Activated T-cell treated with anti-CD3 and anti-CD28 coated beads, Interleukin-2, amount 50 U/mL, for 4 hours (primary cell): ENCODE measurements at regions not wholly inside any gene's neighbourhood (a gene's known extent, or its start where the extent isn't known, plus 50 kb on each side); places are given as distances from the start of the nearest gene placed in this dataset.

Source experiments
- ATAC-seq, 2 donors: fragments of 200-7000 bp; cut with Tn5 transposase; one replicate each; pipeline ENCODE4 v1.10.0; 2021
- DNase-seq: peaks from one replicate; pipeline ENCODE4 v3.0.0-alpha.2; 2020
- H3K27me3 Mint-ChIP-seq: one replicate; pipeline ENCODE4 v1.8.0; 2021; ENCODE audit warnings: low read depth, mixed read lengths
- H3K36me3 Mint-ChIP-seq: one replicate; pipeline ENCODE4 v1.8.0; 2022; ENCODE audit warnings: mixed read lengths; ENCODE audit not compliant: insufficient read depth
- H3K4me1 Mint-ChIP-seq: one replicate; pipeline ENCODE4 v1.8.0; 2021; ENCODE audit warnings: low read depth, mixed read lengths
- H3K4me3 Mint-ChIP-seq: one replicate; pipeline ENCODE4 v1.8.0; 2021; ENCODE audit warnings: mild to moderate bottlenecking, moderate library complexity, mixed read lengths
- H3K9me3 Mint-ChIP-seq: one replicate; pipeline ENCODE4 v1.8.0; 2021; ENCODE audit warnings: mixed read lengths

- peaks cover 9% of the 10 kb centered on the region for H3K9me3 Mint-ChIP-seq
- H3K36me3 Mint-ChIP-seq = no peaks in the 10 kb centered on the region
- peaks cover 20% of the 10 kb centered on the region for H3K27me3 Mint-ChIP-seq
- no peak overlapping the region for H3K4me3 Mint-ChIP-seq
- no peak for DNase-seq
- no peak for ATAC-seq
- H3K4me1 Mint-ChIP-seq = no peaks in the 10 kb centered on the region
Observed at GRCh38 chr11:116654526-116654925, 118.3 kb downstream of the BUD13 start.

DNA sequence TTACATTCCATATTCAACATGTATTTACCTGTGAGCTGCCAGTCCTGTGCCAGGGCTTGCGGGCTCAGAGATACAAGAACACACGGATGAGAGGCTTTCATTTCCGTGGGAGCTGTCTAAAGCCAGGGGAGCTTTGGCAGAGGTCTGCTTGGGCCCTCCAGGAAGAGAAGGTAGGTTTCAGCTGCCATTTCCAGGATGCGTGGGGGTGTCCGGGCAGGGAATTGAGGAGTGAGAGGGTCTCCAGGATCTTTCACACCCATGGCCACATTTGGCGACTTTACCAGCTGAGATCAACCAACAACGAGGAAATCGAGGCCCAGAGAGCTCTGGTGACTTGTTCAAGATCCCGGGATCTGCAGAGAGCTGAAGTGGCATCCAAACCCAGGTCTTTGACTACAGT, 119.6 kb downstream of the BUD13 start:
- ATAC-seq = no peak
- H3K36me3 Mint-ChIP-seq = no peaks in the 10 kb centered on the region
- no peak overlapping the region for H3K4me3 Mint-ChIP-seq
- no peak for DNase-seq
- H3K27me3 Mint-ChIP-seq = peaks cover 8% of the 10 kb centered on the region
- no peaks in the 10 kb centered on the region for H3K4me1 Mint-ChIP-seq
- peaks cover 9% of the 10 kb centered on the region for H3K9me3 Mint-ChIP-seq

GRCh38 chr11:116651737-116652237, 121.0 kb downstream of the BUD13 start:
- peaks cover 3% of the 10 kb centered on the region for H3K27me3 Mint-ChIP-seq
- H3K9me3 Mint-ChIP-seq = peaks cover 9% of the 10 kb centered on the region
- no peak overlapping the region for H3K4me3 Mint-ChIP-seq
- DNase-seq (no peak), ATAC-seq (no peak)
- no peaks in the 10 kb centered on the region for H3K4me1 Mint-ChIP-seq
- no peaks in the 10 kb centered on the region for H3K36me3 Mint-ChIP-seq

DNA sequence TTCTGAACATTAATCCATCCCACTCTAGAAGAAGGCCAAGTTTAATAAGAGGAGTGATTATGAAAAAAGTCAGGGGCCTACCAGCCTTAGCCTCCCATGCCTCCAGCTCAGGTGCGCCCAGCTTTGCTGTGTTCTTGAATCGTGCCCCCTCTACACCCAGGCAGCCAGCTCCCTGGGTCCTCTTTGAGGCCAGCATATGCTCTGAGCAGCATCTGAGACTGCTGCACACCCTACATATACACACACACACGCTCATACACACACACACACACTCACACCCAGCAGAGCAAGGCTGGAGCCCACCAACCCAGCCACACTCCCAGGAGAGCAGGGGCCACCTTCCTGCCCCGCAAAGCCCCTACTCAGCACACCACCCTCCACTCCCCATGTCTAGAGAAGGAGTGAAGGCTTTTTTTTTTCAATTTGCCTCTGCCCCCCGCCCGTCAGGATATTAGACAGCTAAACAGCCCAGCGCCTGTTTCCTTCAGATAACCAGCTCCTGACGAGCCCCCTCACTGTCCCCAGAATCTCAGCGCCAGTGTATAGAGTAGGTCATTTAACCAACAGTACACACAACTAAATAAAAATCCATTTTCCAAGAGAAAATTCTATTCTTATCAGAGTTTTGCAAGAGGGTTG, 121.6 kb downstream of the BUD13 start:
- no peak for ATAC-seq
- Mint-ChIP-seq H3K27me3 (peaks cover 3% of the 10 kb centered on the region), H3K9me3 (peaks cover 9% of the 10 kb centered on the region), H3K4me3 (no peak overlapping the region), H3K4me1 (no peaks in the 10 kb centered on the region), H3K36me3 (no peaks in the 10 kb centered on the region)
- no peak for DNase-seq

GRCh38 chr11:116650052-116650451, 122.7 kb downstream of the BUD13 start:
- no peaks in the 10 kb centered on the region for H3K4me1 Mint-ChIP-seq
- ATAC-seq = no peak
- no peak overlapping the region for H3K4me3 Mint-ChIP-seq
- no peaks in the 10 kb centered on the region for H3K36me3 Mint-ChIP-seq
- DNase-seq = no peak
- peaks cover 3% of the 10 kb centered on the region for H3K27me3 Mint-ChIP-seq
- peaks cover 4% of the 10 kb centered on the region for H3K9me3 Mint-ChIP-seq

DNA sequence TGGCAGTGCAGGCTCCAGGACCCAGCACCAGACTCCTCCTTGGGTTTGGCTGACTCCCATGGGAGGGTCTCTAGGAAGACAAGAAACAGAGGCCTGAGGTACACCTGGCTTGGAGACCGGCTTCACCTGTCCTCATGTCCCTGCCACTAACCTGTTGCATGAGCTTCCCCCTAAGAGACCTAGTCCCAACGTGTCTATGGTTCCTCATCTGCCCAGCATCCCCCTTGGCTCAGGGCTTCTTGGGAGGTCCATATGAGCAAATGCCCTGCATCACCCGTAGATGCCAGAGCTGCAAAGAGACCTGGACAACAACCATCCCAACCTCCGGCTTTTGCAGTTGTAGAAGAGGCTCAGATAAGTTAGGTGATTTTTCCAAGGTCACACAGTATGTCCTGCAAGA, 123.5 kb downstream of the BUD13 start:
- Mint-ChIP-seq H3K27me3 (peaks cover 3% of the 10 kb centered on the region), H3K4me1 (no peaks in the 10 kb centered on the region), H3K4me3 (no peak overlapping the region), H3K36me3 (no peaks in the 10 kb centered on the region), H3K9me3 (no peaks in the 10 kb centered on the region)
- DNase-seq (no peak), ATAC-seq (no peak)

DNA sequence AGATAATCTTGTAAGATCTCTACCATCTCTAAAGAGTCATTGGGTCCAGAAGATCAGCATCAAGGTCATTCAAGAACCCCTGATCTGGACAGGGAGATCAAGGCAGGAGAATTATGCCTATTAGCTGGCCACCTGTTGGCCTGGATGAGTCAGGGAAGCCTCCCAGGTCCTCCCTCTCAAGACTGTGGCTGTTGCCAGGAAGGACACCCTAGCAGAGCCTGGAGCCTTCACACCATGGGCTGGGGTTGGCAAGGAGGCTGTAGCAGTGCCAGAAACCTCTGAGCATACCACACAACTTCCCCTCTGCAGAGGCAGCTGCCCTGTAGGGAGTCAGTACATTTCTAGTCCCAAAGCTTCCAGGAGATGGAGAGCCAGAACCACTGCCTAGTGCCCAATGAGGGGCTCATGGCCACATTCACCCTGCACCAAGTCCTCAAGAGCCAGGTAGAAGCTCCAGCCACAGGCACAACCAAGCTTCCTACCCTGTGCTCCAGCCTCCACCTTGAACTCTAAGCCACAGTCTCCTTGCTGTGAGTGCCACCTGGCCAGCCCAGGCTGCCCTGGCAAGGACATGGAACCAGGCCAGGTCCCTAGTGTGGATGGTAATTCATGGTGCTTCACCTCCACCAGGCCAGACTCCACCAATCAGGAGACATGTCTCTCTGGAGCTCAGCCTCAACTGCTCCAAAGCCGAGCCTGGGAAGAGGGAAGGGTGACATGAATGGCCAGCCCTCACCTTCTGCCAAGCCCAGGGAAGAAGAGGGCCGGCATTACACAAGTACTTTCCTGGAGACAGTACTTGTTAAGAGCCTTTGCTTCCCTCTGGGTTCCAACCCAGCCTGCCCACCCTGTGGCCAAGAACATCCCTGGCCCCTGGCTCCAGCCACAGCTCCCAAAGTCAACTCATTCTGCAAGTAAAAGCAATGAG, 124.3 kb downstream of the BUD13 start:
- Mint-ChIP-seq H3K9me3 (no peaks in the 10 kb centered on the region), H3K4me3 (no peak overlapping the region), H3K27me3 (peaks cover 8% of the 10 kb centered on the region), H3K36me3 (no peaks in the 10 kb centered on the region), H3K4me1 (no peaks in the 10 kb centered on the region)
- no peak for DNase-seq
- ATAC-seq = no peak

- Mint-ChIP-seq H3K4me1 (no peaks in the 10 kb centered on the region), H3K27me3 (peaks cover 5% of the 10 kb centered on the region), H3K36me3 (no peaks in the 10 kb centered on the region), H3K4me3 (no peak overlapping the region), H3K9me3 (no peaks in the 10 kb centered on the region)
- ATAC-seq (no peak), DNase-seq (no peak)
Observed at GRCh38 chr11:116647305-116648080, 125.3 kb downstream of the BUD13 start.

GRCh38 chr11:116646191-116646590, 126.6 kb downstream of the BUD13 start:
- no peaks in the 10 kb centered on the region for H3K4me1 Mint-ChIP-seq
- ATAC-seq = no peak
- no peak for DNase-seq
- no peaks in the 10 kb centered on the region for H3K36me3 Mint-ChIP-seq
- H3K9me3 Mint-ChIP-seq = no peaks in the 10 kb centered on the region
- H3K27me3 Mint-ChIP-seq = peaks cover 8% of the 10 kb centered on the region
- no peak overlapping the region for H3K4me3 Mint-ChIP-seq

GRCh38 chr11:116644941-116645305, 127.9 kb downstream of the BUD13 start:
- no peaks in the 10 kb centered on the region for H3K4me1 Mint-ChIP-seq
- DNase-seq (no peak), ATAC-seq (no peak)
- peaks cover 8% of the 10 kb centered on the region for H3K27me3 Mint-ChIP-seq
- no peaks in the 10 kb centered on the region for H3K9me3 Mint-ChIP-seq
- no peak overlapping the region for H3K4me3 Mint-ChIP-seq
- no peaks in the 10 kb centered on the region for H3K36me3 Mint-ChIP-seq

- ATAC-seq (no peak), DNase-seq (no peak)
- no peaks in the 10 kb centered on the region for H3K4me1 Mint-ChIP-seq
- no peaks in the 10 kb centered on the region for H3K9me3 Mint-ChIP-seq
- no peak overlapping the region for H3K4me3 Mint-ChIP-seq
- H3K36me3 Mint-ChIP-seq = no peaks in the 10 kb centered on the region
- H3K27me3 Mint-ChIP-seq = peaks cover 8% of the 10 kb centered on the region
Observed at GRCh38 chr11:116644201-116644940, 128.4 kb downstream of the BUD13 start.

GRCh38 chr11:116643521-116643920, 129.3 kb downstream of the BUD13 start:
- Mint-ChIP-seq H3K4me3 (no peak overlapping the region), H3K36me3 (no peaks in the 10 kb centered on the region)

DNA sequence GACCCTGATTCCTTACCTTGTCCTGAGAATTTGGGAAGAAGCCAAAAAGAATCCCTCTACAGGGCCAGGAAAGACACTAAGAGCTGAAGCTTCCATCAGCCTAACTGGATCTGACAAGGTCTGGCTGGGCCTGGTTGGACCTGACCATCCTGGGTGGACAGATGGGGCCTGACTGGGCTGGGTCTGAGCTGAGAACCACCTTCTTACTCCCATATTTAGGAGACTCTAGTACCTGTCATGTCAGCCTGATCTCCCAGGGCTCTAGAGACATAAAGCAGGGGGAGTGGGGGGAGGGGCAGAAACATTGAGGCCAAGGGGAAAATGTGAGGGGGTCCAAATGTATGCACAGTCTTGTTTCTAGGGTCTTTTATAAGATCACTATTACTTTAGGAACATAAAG, 129.9 kb downstream of the BUD13 start:
- ATAC-seq (no peak), DNase-seq (no peak)
- no peaks in the 10 kb centered on the region for H3K36me3 Mint-ChIP-seq
- H3K4me3 Mint-ChIP-seq = no peak overlapping the region
- H3K9me3 Mint-ChIP-seq = no peaks in the 10 kb centered on the region
- H3K4me1 Mint-ChIP-seq = no peaks in the 10 kb centered on the region
- peaks cover 8% of the 10 kb centered on the region for H3K27me3 Mint-ChIP-seq

More at GRCh38 chr11:116643521-116643920, 129.3 kb downstream of the BUD13 start:
- DNase-seq (no peak), ATAC-seq (no peak)
- H3K27me3 Mint-ChIP-seq = peaks cover 8% of the 10 kb centered on the region
- H3K9me3 Mint-ChIP-seq = no peaks in the 10 kb centered on the region
- no peaks in the 10 kb centered on the region for H3K4me1 Mint-ChIP-seq

GRCh38 chr11:116642481-116642880, 130.3 kb downstream of the BUD13 start:
- Mint-ChIP-seq H3K36me3 (no peaks in the 10 kb centered on the region), H3K9me3 (no peaks in the 10 kb centered on the region), H3K27me3 (peaks cover 8% of the 10 kb centered on the region), H3K4me1 (no peaks in the 10 kb centered on the region), H3K4me3 (no peak overlapping the region)
- ATAC-seq (no peak), DNase-seq (no peak)
